A673 (cell line): ENCODE measurements at regions not wholly inside any gene's neighbourhood (a gene's known extent, or its start where the extent isn't known, plus 50 kb on each side); places are given as distances from the start of the nearest gene placed in this dataset.

Experiments
- EZH2 ChIP-seq: fragments of 200-600 bp; sonication (generic); IDR thresholded peaks from 2 replicates; pipeline ENCODE4 v1.6.1; 2017; ENCODE audit warnings: borderline replicate concordance, low read depth, mild to moderate bottlenecking, mixed read lengths, antibody characterized with exemption, low read length; ENCODE audit not compliant: poor library complexity, severe bottlenecking
- TF ChIP-seq, protein P1 (sequence below): fragments of 300-800, 200-600 bp; sonication (generic); conservative IDR thresholded peaks from 2 replicates; pipeline ENCODE4 v1.5.1; 2017; ENCODE audit warnings: low read depth, mild to moderate bottlenecking, antibody characterized with exemption, low read length, moderate library complexity, mixed read lengths

DNA sequence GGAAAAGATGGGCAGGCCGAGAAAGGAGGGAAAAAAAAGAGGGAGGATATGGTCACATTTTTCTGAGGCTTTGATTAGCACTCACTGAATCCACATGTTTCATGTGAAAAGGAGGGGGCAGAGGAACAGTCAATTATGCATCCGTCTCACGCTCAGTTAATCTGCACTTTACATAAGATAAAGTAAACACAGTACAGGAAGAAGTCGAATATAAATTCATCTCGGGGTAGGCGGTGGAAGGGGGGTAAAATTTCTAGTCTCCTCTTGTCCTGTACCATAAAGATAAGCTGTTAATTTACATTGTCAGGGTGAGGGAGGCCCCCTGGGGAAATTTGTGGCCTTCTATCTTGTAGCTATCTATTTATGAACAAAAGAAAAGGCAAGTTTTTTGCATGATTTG, 73.1 kb upstream of the CES5A start:
- TF ChIP-seq, protein P1, sequence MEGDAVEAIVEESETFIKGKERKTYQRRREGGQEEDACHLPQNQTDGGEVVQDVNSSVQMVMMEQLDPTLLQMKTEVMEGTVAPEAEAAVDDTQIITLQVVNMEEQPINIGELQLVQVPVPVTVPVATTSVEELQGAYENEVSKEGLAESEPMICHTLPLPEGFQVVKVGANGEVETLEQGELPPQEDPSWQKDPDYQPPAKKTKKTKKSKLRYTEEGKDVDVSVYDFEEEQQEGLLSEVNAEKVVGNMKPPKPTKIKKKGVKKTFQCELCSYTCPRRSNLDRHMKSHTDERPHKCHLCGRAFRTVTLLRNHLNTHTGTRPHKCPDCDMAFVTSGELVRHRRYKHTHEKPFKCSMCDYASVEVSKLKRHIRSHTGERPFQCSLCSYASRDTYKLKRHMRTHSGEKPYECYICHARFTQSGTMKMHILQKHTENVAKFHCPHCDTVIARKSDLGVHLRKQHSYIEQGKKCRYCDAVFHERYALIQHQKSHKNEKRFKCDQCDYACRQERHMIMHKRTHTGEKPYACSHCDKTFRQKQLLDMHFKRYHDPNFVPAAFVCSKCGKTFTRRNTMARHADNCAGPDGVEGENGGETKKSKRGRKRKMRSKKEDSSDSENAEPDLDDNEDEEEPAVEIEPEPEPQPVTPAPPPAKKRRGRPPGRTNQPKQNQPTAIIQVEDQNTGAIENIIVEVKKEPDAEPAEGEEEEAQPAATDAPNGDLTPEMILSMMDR: no peak
- no peak for TF ChIP-seq EZH2
